ENCODE measurements at regions not wholly inside any gene's neighbourhood (a gene's known extent, or its start where the extent isn't known, plus 50 kb on each side); places are given as distances from the start of the nearest gene placed in this dataset.

DNA sequence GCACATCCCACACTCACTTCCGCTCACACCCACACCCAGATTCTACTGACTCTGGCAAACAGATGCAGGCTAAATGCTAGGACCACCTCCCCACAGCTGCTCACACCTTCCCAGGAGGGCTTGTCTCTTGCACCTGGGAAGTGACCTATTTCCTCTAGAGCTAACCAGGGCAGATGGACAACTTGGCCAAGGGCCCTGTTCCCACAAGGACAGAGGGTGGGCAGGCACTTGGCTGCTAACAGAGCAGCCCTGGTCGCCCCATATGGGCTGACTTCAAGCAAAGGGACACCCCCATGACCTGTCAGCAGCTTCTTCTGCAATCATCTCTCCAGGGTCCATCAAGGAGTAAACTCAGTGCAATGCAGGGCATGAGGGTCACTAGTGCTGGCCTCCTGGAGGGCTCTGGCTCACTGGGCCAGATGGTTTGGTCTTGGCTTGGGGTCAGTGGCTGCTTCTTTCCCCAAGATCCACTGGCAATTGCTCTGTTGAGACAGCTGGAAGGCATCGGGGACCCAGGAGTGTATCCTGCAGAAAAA is 641.5 kb downstream of the PLPP3 start:
- no peak overlapping the region for H3K4me3 Mint-ChIP-seq
- TF ChIP-seq, protein P1, sequence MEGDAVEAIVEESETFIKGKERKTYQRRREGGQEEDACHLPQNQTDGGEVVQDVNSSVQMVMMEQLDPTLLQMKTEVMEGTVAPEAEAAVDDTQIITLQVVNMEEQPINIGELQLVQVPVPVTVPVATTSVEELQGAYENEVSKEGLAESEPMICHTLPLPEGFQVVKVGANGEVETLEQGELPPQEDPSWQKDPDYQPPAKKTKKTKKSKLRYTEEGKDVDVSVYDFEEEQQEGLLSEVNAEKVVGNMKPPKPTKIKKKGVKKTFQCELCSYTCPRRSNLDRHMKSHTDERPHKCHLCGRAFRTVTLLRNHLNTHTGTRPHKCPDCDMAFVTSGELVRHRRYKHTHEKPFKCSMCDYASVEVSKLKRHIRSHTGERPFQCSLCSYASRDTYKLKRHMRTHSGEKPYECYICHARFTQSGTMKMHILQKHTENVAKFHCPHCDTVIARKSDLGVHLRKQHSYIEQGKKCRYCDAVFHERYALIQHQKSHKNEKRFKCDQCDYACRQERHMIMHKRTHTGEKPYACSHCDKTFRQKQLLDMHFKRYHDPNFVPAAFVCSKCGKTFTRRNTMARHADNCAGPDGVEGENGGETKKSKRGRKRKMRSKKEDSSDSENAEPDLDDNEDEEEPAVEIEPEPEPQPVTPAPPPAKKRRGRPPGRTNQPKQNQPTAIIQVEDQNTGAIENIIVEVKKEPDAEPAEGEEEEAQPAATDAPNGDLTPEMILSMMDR (IDR thresholded peaks at IDR 0.05) = no peak

DNA sequence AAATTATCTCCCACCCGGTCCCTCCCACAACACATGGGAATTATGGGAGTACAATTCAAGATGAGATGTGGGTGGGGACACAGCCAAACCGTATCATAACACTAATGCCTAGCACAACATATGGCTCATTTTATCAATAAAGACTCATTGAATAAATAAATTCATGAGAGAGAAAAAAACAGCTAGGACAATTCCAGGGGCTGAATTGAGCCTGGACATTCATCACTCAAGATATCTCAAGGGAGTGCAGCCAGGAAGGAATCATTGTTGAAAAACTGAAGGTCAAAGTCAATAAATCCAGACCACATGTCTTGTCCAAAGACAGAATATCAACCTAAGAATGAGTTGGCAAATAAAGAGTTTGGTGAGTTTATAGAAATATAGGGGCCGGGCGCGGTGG is 644.1 kb downstream of the PLPP3 start:
- Histone ChIP-seq H3K27me3 (ENCODE audit: control insufficient read depth in 2 of 2, insufficient read depth in 2 of 2, low read length in 2 of 2) (no peaks in the 10 kb centered on the region), H3K4me3 (replicated peaks in 1 of 3; ENCODE audit: low read depth in 2 of 3, low read length in 3 of 3) (no peak overlapping the region), H3K27ac (ENCODE audit: low read depth in 1 of 2, low read length in 2 of 2) (no peak overlapping the region), H3K4me1 (ENCODE audit: control insufficient read depth in 1 of 2, insufficient read depth in 2 of 2, low read length in 2 of 2) (no peaks in the 10 kb centered on the region), H3K9ac (ENCODE audit: insufficient read depth, low read length, poor library complexity, severe bottlenecking) (no peak overlapping the region), H3K9me3 (replicated peaks in 1 of 2; ENCODE audit: control insufficient read depth in 1 of 2, insufficient read depth in 1 of 2, low read length in 2 of 2) (peaks cover 0 to under 1% of the 10 kb centered on the region in 2 donors), H3K79me2 (ENCODE audit: insufficient read depth, low read length) (no peaks in the 10 kb centered on the region), H4K20me1 (ENCODE audit: insufficient read depth, low read length) (no peaks in the 10 kb centered on the region), H3K36me3 (replicated peaks in 1 of 2; ENCODE audit: control insufficient read depth in 1 of 2, insufficient read depth in 2 of 2, low read length in 2 of 2) (no peaks in the 10 kb centered on the region), H3K4me2 (replicated peaks; ENCODE audit: extremely low read depth, low read length, poor library complexity, severe bottlenecking) (no peak overlapping the region), H2AFZ (ENCODE audit: insufficient read depth, low read depth, low read length, poor library complexity, severe bottlenecking) (no peak overlapping the region)
- Mint-ChIP-seq H3K9me3 (peaks cover 3 to 11% (median 8%) of the 10 kb centered on the region in 7 donors), H3K27ac (no peak overlapping the region), H3K27me3 (ENCODE audit: low read depth in 3 of 3) (peaks cover 0 to 2% (median 2%) of the 10 kb centered on the region in 3 donors), H3K36me3 (no peaks in the 10 kb centered on the region), H3K4me1 (no peaks in the 10 kb centered on the region), H3K4me3 (no peak overlapping the region)
- no peak for DNase-seq
- WGBS (ENCODE audit: insufficient coverage) = no CpG with 5 or more reads among the region's 5 CpGs
- TF ChIP-seq, protein P1 (IDR thresholded peaks at IDR 0.05) = no peak
- intact Hi-C loops (cut with micrococcal nuclease) = no loop called here

More for the DNA sequence above, 641.5 kb downstream of the PLPP3 start:
- H2AFZ ChIP-seq (ENCODE audit: insufficient read depth, low read depth, low read length, poor library complexity, severe bottlenecking) = no peak overlapping the region
- no peak overlapping the region for H3K4me2 ChIP-seq (replicated peaks; ENCODE audit: extremely low read depth, low read length, poor library complexity, severe bottlenecking)
- Mint-ChIP-seq H3K27me3 (ENCODE audit: low read depth in 3 of 3) (peaks cover 0 to 3% (median 2%) of the 10 kb centered on the region in 3 donors), H3K4me1 (no peaks in the 10 kb centered on the region), H3K9me3 (peaks cover 2 to 8% (median 4%) of the 10 kb centered on the region in 7 donors), H3K36me3 (no peaks in the 10 kb centered on the region), H3K27ac (no peak overlapping the region)
- no peaks in the 10 kb centered on the region for H3K79me2 ChIP-seq (ENCODE audit: insufficient read depth, low read length)
- H4K20me1 ChIP-seq (ENCODE audit: insufficient read depth, low read length) = no peaks in the 10 kb centered on the region
- H3K9me3 ChIP-seq (replicated peaks in 1 of 2; ENCODE audit: control insufficient read depth in 1 of 2, insufficient read depth in 1 of 2, low read length in 2 of 2) = no peaks in the 10 kb centered on the region
- no peak overlapping the region for H3K27ac ChIP-seq (ENCODE audit: low read depth in 1 of 2, low read length in 2 of 2)
- H3K4me3 ChIP-seq (replicated peaks in 1 of 3; ENCODE audit: low read depth in 2 of 3, low read length in 3 of 3) = no peak overlapping the region
- no peaks in the 10 kb centered on the region for H3K36me3 ChIP-seq (replicated peaks in 1 of 2; ENCODE audit: control insufficient read depth in 1 of 2, insufficient read depth in 2 of 2, low read length in 2 of 2)
- H3K9ac ChIP-seq (ENCODE audit: insufficient read depth, low read length, poor library complexity, severe bottlenecking) = no peak overlapping the region
- intact Hi-C loops (cut with micrococcal nuclease) = no loop called here
- no peak for DNase-seq
- no peaks in the 10 kb centered on the region for H3K4me1 ChIP-seq (ENCODE audit: control insufficient read depth in 1 of 2, insufficient read depth in 2 of 2, low read length in 2 of 2)
- 96% methylated on average over 3 of the region's 3 CpGs for WGBS (ENCODE audit: insufficient coverage)
- H3K27me3 ChIP-seq (ENCODE audit: control insufficient read depth in 2 of 2, insufficient read depth in 2 of 2, low read length in 2 of 2) = no peaks in the 10 kb centered on the region

All from CD14-positive monocyte (primary cell).